SW 1271 (cell line): ENCODE measurements at regions not wholly inside any gene's neighbourhood (a gene's known extent, or its start where the extent isn't known, plus 50 kb on each side); places are given as distances from the start of the nearest gene placed in this dataset.
"Not testable (repeated sequence)": the region's sequence is repeated elsewhere in the genome, so short reads cannot be mapped to it uniquely, and the experiment has no call there.

Experiments used
- DNase-seq, 2 experiments: peaks; one replicate each; lab custom pipeline; 2025; lab: John Stamatoyannopoulos, UW

GRCh38 chr7:120014925-120015465 is 258.0 kb upstream of the KCND2 start:
- no peak for DNase-seq

- DNase-seq, result peak in 1 of 2 experiments; percentile 7
Observed at GRCh38 chr7:120021085-120021484, 251.9 kb upstream of the KCND2 start.

GRCh38 chr7:120023494-120024167 is 249.3 kb upstream of the KCND2 start:
- no peak for DNase-seq

DNA sequence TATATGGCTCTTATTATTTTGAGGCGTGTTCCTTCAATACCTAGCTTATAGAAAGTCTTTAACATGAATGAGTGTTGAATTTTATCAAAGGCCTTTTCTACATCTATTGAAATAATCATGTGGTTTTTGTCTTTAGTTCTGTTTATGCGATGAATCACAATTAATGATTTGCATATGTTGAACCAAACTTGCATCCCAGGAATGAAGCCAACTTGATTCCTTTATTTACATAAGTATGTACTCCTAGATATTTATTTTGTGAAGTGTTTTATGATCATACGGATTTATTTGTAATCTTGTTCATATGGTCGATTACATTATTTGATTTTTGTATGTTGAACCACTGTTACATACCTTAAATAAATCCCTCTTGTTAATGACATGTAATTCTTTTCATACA is 244.3 kb upstream of the KCND2 start:
- no peak for DNase-seq

DNA sequence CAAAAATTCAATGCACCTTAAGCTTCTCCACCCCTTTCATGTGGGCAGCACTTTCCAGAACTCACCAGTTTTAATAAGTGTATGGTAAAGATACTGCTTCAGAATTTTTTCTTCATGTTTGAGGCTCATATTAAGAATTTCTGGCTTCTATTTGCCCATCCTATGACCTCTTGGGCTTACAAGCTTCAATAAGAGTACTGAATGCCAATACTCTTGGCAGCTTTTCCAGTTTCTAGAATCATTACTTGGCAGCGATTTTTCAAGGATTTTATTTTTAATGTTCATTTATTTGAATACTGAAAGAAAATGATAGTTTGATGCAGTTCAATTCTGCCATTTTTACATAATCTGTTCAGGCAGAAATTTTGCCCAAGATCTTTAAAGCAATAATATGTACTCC is 242.1 kb upstream of the KCND2 start:
- no peak for DNase-seq

DNA sequence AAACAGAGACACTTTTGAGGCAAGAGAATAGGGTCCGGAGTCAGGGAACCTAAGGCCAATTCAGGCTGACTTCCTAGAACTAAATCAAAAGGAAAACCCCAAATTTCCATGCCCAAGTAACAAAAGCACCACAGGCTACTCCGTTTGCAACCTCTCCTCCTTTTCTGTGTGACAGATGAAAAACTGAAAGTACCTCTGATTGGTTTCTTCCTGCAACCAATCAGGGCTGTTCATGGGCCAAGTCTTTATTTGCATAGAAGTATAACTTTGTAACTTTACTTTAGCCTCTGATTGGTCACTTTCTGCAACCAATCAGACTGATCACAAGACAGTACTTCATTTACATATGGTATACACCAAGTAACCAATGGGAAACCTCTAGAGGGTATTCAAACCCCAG is 239.9 kb upstream of the KCND2 start:
- DNase-seq, result no peak

GRCh38 chr7:120039138-120039537 is 233.8 kb upstream of the KCND2 start:
- DNase-seq, result no peak

DNA sequence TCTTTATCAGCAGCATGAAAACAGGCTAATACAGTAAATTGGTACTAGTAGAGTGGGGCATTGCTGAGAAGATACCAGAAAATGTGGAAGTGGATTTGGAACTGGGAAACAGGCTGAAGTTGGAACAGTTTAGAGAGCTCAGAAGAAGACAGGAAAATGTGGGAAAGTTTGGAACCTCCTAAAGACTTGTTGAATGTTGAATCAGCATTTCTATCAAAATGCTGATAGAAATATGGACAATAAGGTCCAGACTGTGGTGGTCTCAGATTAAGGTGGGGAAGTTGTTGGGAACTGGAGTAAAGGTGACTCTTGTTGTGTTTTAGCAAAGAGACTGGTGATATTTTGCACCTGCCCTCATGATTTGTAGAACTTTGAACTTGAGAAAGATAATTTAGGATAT is 231.2 kb upstream of the KCND2 start:
- no peak for DNase-seq

- DNase-seq, result no peak
Observed at GRCh38 chr7:120043250-120043649, 229.7 kb upstream of the KCND2 start.

DNA sequence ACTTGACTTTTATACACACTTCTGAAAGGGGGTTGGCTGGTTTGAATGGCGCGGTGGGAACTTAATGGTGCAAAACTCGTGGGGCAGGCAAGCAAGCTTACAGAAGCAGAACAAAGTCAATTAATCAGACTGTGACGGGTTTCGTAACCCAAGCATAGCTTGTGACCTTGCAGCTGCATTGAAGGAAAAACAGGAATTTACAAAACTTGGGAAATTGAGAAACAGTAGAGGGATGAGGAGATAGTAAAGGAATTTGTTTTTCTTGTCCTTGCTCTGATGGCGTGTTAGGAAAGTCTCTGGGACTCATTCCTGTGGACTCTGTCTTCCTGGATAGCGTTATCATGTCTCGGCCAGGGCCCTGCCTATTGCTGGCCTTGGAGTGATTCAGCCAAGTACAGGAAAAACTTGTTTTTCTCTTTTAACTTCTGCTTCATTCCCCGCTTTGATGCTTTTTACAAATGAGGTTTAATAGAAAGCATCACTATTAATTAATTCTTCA is 220.0 kb upstream of the KCND2 start:
- DNase-seq, result no peak

DNA sequence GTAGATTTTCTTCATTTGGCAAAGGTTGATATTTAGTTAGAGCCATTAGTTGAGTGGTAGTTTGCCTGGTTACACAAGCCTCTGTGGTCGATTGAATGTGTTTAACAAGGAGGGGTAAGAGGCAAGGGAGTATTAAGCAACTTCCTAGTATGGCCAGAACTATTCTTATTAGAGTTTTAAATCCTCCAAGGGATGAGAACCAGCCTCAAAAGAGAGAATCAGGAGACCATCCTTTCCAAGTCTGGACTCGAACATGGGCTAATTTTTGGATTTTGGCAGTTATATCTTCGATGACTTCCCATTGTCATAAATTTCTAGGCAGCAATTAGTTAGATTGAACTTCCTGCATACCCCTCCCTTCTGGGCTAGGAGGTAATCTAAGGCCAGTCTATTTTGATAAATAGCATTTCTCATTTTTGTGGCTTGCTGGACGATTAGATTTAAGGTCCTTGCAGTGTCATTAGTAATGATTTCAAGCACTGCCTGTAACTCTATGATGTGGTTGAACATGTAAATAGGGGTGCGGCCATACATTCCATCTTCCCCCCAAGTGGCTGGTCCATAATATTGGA is 219.5 kb upstream of the KCND2 start:
- no peak for DNase-seq

DNA sequence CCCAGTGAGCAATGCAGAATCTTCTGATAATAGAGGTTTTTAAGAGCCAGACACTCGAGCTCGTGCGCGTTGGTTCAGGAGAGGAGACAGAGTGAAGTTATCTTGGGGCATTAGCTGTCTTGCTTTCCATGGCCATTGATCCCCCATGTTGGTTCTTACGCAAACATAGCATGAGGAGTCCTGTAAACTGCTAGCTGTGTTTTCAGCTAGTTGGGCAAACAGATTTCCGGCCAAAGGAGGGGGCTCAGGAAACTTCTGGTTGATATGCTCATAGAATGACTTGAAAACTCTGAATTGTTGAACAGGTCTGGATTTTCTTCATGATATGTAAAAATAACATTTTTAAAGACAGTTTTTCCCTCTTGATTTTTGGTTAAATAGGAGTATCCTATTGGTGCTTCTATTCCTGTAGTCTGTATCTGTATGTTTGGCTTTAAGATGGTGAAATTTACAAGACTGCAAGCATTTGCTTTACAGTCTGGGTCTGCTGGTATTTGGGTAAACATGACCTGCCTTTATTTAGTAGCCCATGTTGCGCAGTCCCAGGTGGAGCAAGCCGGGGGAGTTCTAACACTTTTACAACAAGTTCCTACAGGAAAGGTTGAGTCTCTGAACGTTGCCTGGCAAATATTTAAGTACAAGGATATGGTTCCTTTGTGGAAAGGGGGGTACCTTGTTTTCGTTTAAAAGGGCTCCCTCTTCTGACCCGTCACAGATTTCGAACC is 218.4 kb upstream of the KCND2 start:
- no peak for DNase-seq

DNA sequence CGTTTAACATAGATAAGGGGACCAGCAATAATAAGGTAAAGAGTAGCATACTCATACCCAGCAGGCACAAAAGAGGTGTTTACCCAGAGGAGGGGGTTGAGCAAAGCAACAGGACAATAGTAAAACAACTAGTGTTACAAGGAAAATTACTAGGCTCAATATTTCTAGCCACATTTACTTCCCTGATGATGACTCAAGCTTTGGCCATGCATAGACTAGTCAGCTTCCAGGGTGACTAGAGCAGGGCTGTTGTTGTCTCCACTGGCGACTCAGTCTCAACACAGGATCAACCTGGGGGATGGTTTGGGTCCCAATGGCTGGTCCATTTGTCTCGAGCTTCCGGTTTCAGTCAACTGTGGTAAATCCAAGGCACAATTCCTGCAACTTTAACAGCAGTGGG is 217.7 kb upstream of the KCND2 start:
- DNase-seq, result peak in 1 of 2 experiments; percentile 12

GRCh38 chr7:120056227-120056626 is 216.7 kb upstream of the KCND2 start:
- no peak for DNase-seq

DNA sequence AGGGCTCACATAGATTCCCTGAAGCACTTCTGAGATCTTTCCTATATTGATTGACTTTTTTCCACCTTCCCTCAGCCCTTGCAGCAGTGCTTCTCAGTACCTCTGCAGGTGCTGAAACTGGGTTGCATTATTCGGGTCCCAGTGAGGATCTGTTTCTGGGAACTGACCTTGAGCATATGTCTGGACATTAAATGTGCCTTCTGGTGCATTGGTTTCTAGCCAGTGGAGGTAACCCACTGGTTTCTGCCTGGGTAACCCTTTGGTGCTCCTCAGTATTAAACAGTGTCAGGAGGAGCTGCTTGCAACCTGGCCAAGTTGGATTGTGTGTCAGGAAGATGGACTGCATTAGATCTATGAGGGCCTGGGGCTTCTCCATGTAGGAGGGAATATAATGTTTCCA is 213.3 kb upstream of the KCND2 start:
- DNase-seq, result no peak

GRCh38 chr7:120060281-120060680 is 212.7 kb upstream of the KCND2 start:
- no peak for DNase-seq

DNA sequence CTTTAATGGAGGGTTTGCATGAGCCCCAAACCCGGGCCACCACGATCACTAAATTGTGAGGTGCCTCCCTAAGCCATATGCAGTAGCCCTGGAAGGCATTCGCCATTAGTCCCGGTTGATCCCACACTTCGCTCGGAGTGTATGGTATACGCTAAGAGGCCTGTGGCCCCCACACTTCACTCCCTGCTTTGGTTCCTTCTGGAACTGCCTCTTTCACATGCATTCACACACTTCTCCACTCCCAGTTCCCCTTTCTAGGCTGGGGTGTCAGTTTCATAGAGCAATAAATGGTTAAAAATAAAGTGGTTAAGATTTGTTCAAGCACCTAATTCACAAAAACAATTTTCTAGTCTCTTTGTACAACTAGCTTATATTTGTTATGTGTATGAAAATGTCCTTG is 212.1 kb upstream of the KCND2 start:
- no peak for DNase-seq

- no peak for DNase-seq
Observed at GRCh38 chr7:120064565-120064964, 208.4 kb upstream of the KCND2 start.

GRCh38 chr7:120066898-120067297 is 206.1 kb upstream of the KCND2 start:
- not testable (repeated sequence) for DNase-seq

GRCh38 chr7:120070201-120070600 is 202.8 kb upstream of the KCND2 start:
- no peak for DNase-seq

GRCh38 chr7:120077777-120078176 is 195.2 kb upstream of the KCND2 start:
- DNase-seq, result no peak

DNA sequence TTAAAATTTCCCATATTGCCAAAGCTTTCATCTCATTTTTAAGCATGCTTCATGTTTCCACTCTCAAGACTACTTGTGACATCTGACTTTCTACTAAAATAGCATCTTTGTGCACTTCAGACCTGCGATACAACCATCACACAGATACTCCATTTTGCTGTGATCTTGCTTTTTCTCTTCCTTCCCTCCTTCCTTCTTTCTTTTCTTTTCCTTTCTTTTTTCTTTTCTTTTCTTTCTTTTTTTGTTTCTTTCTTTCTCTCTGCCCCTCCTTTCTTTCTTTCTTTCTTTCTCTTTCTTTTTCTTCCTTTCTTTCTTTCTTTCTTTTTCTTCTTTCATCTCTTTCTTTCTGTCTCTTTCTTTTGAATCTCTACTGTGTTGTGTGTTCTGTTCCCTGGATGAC is 194.0 kb upstream of the KCND2 start:
- DNase-seq, result no peak

DNA sequence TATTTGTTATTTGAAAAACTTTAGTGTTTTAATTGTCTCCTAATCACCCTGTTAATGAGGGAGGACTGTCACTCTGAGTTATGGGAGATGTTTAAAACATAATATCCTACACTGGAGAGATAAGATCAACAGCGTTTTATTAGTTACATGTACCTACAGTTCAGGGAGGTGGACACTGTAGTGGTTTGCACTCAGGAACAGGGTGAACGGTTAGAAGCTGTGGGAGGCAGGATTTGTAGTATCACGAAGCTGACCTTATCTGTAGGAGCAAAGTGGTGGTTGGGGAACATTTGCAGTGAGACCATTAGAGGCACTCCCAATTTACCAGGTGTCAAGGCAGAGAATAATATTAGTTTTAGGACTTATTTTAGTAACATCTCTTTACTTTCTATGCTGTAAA is 193.3 kb upstream of the KCND2 start:
- no peak for DNase-seq
